BLaER1 treated with 17β-estradiol and CSF1 and Interleukin-3, amounts not matched to agents 10 nM and 100 nM (cell line): ENCODE measurements at regions not wholly inside any gene's neighbourhood (a gene's known extent, or its start where the extent isn't known, plus 50 kb on each side); places are given as distances from the start of the nearest gene placed in this dataset.
A peak's percentile ranks its signal among the peaks of the same experiment; 100 is the strongest.

Experiments
- H3K27ac ChIP-seq, 11 experiments: shearing (Covaris generic); formaldehyde crosslinking; 2 replicates each; pipeline ENCODE4 v1.8.1; 2022
- H3K27me3 ChIP-seq, 11 experiments: shearing (Covaris generic); formaldehyde crosslinking; 2 replicates each; pipeline ENCODE4 v1.8.1; 2022
- H3K36me3 ChIP-seq, 11 experiments: shearing (Covaris generic); formaldehyde crosslinking; 2 replicates each; pipeline ENCODE4 v1.8.1; 2022
- H3K4me1 ChIP-seq, 10 experiments: shearing (Covaris generic); formaldehyde crosslinking; 2 replicates each; pipeline ENCODE4 v1.8.1; 2022
- H3K4me2 ChIP-seq, 11 experiments: shearing (Covaris generic); formaldehyde crosslinking; 2 replicates each; pipeline ENCODE4 v1.8.1; 2022
- H3K4me3 ChIP-seq, 10 experiments: shearing (Covaris generic); formaldehyde crosslinking; 2 replicates each; pipeline ENCODE4 v1.8.1; 2022
- H3K9ac ChIP-seq, 11 experiments: shearing (Covaris generic); formaldehyde crosslinking; 2 replicates each; pipeline ENCODE4 v1.8.1; 2022
- H3K9me3 ChIP-seq, 11 experiments: shearing (Covaris generic); formaldehyde crosslinking; replicated peaks in 1 of 11; 2 replicates each; pipeline ENCODE4 v1.8.1; 2022
- H4K20me1 ChIP-seq, 11 experiments: shearing (Covaris generic); formaldehyde crosslinking; 2 replicates each; pipeline ENCODE4 v1.8.1; 2022
- Cebpa-rat ChIP-seq, 11 experiments: shearing (Covaris generic); IDR thresholded peaks; 2 replicates each; pipeline ENCODE4 v1.8.1; 2022

GRCh38 chr16:86673090-86673955 is 95.0 kb downstream of the FOXL1 start:
- no peak overlapping the region for H3K4me3 ChIP-seq
- peaks cover 0 to 8% (median 0%) of the 10 kb centered on the region in 10 experiments; a peak in 4 of 20 replicates for H3K4me1 ChIP-seq
- no peak for TF ChIP-seq Cebpa-rat (IDR thresholded peaks at IDR 0.05)
- H3K9me3 ChIP-seq = peaks cover 0 to 7% (median 4%) of the 10 kb centered on the region in 11 experiments; a peak in 6 of 22 replicates
- no peaks in the 10 kb centered on the region for H3K27me3 ChIP-seq
- H3K4me2 ChIP-seq = 0 out of 22 replicates have a peak overlapping the region, but pooled peaks of 1 of the 11 experiments have one; percentile 7
- H3K9ac ChIP-seq = no peak overlapping the region
- no peaks in the 10 kb centered on the region for H3K36me3 ChIP-seq
- H3K27ac ChIP-seq = no peak overlapping the region
- no peaks in the 10 kb centered on the region for H4K20me1 ChIP-seq

- no peak for TF ChIP-seq Cebpa-rat (IDR thresholded peaks at IDR 0.05)
Measured at GRCh38 chr16:86673956-86674453, 95.7 kb downstream of the FOXL1 start.

GRCh38 chr16:86676254-86676670 is 97.9 kb downstream of the FOXL1 start:
- Histone ChIP-seq H3K36me3 (no peaks in the 10 kb centered on the region), H3K4me2 (no peak overlapping the region), H3K27ac (no peak overlapping the region), H3K9ac (no peak overlapping the region), H3K4me1 (peaks cover 0 to 19% (median 12%) of the 10 kb centered on the region in 10 experiments; a peak in 11 of 20 replicates), H3K4me3 (no peak overlapping the region), H3K27me3 (no peaks in the 10 kb centered on the region), H3K9me3 (peaks cover 7 to 16% (median 12%) of the 10 kb centered on the region in 11 experiments; a peak in 18 of 22 replicates), H4K20me1 (no peaks in the 10 kb centered on the region)
- no peak for TF ChIP-seq Cebpa-rat (IDR thresholded peaks at IDR 0.05)

More at GRCh38 chr16:86673956-86674453, 95.7 kb downstream of the FOXL1 start:
- Histone ChIP-seq H3K9ac (no peak overlapping the region), H3K9me3 (peaks cover 0 to 7% (median 4%) of the 10 kb centered on the region in 11 experiments; a peak in 7 of 22 replicates), H3K27ac (no peak overlapping the region), H3K4me3 (no peak overlapping the region), H3K27me3 (no peaks in the 10 kb centered on the region), H3K4me1 (peaks cover 0 to 5% (median 0%) of the 10 kb centered on the region in 10 experiments; a peak in 4 of 20 replicates), H4K20me1 (no peaks in the 10 kb centered on the region), H3K36me3 (no peaks in the 10 kb centered on the region), H3K4me2 (no peak overlapping the region)

DNA sequence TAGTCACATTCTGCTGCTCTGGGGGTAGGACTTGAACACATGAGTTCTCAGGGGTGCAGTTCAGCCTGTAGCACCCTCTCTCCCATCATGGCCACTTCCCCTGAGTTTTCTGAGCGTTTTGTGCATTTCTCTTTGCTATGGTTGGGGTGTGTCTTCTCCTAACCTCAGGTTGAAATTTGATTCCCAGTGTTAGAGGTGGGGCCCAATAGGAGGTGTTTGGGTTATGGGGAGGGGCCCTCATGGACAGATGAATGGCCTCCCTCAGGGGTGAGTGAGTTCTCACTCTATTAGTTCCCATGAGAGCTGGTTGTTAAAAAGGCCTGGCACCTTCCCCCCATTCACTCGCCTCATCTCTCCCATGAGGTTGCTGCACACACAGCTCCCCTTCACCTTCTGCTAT is 101.1 kb downstream of the FOXL1 start:
- Histone ChIP-seq H3K4me3 (no peak overlapping the region), H3K9me3 (peaks cover 7 to 26% (median 13%) of the 10 kb centered on the region in 11 experiments; a peak in 18 of 22 replicates), H3K27ac (no peak overlapping the region), H3K4me2 (peak overlapping the region in 2 of 11 experiments; percentile 37 to 57; a peak in 1 of 22 replicates), H3K36me3 (no peaks in the 10 kb centered on the region), H3K27me3 (no peaks in the 10 kb centered on the region), H3K9ac (no peak overlapping the region), H3K4me1 (peaks cover 5 to 45% (median 27%) of the 10 kb centered on the region in 10 experiments; a peak in 18 of 20 replicates), H4K20me1 (no peaks in the 10 kb centered on the region; a peak in 1 of 22 replicates)
- no peak for TF ChIP-seq Cebpa-rat (IDR thresholded peaks at IDR 0.05)

DNA sequence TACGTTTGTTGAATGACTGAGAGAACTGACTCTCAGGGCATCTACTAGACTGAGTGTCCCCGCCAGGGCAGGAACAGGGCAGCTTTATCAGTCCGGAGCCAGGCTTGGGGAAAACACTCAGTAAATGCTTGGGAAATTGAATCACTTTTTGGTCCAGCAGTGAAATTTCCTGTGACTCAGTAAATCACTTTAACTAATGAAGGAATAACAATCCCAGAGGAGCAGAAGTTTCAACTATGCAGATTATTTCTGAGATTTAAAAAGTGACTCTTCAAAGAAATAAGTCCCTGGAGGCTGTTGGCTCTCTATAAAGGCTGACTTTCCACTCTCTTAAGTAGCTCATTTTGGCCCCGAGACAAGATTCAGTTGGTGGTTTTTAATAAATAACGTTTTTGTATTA is 101.8 kb downstream of the FOXL1 start:
- no peak overlapping the region for H3K4me3 ChIP-seq
- peaks cover 7 to 26% (median 13%) of the 10 kb centered on the region in 11 experiments; a peak in 18 of 22 replicates for H3K9me3 ChIP-seq
- H3K9ac ChIP-seq = peak overlapping the region in 1 of 11 experiments; percentile 25; a peak in 1 of 22 replicates
- TF ChIP-seq Cebpa-rat (IDR thresholded peaks at IDR 0.05) = no peak
- H3K4me2 ChIP-seq = peak overlapping the region in 7 of 11 experiments; percentile 18 to 57 (median 37); a peak in 11 of 22 replicates
- no peak overlapping the region for H3K27ac ChIP-seq
- no peaks in the 10 kb centered on the region; a peak in 1 of 22 replicates for H4K20me1 ChIP-seq
- H3K36me3 ChIP-seq = no peaks in the 10 kb centered on the region
- H3K4me1 ChIP-seq = peaks cover 5 to 49% (median 30%) of the 10 kb centered on the region in 10 experiments; a peak in 18 of 20 replicates
- H3K27me3 ChIP-seq = no peaks in the 10 kb centered on the region

- Histone ChIP-seq H3K36me3 (no peaks in the 10 kb centered on the region), H3K9me3 (peaks cover 7 to 26% (median 13%) of the 10 kb centered on the region in 11 experiments; a peak in 18 of 22 replicates), H4K20me1 (no peaks in the 10 kb centered on the region; a peak in 1 of 22 replicates), H3K9ac (peak overlapping the region in 1 of 11 experiments; percentile 25; a peak in 1 of 22 replicates), H3K4me2 (peak overlapping the region in 8 of 11 experiments; percentile 11 to 57 (median 32); a peak in 13 of 22 replicates), H3K27ac (no peak overlapping the region), H3K27me3 (no peaks in the 10 kb centered on the region), H3K4me3 (no peak overlapping the region), H3K4me1 (peaks cover 5 to 49% (median 30%) of the 10 kb centered on the region in 10 experiments; a peak in 18 of 20 replicates)
- TF ChIP-seq Cebpa-rat (IDR thresholded peaks at IDR 0.05) = no peak
Measured at GRCh38 chr16:86680661-86681030, 102.3 kb downstream of the FOXL1 start.

DNA sequence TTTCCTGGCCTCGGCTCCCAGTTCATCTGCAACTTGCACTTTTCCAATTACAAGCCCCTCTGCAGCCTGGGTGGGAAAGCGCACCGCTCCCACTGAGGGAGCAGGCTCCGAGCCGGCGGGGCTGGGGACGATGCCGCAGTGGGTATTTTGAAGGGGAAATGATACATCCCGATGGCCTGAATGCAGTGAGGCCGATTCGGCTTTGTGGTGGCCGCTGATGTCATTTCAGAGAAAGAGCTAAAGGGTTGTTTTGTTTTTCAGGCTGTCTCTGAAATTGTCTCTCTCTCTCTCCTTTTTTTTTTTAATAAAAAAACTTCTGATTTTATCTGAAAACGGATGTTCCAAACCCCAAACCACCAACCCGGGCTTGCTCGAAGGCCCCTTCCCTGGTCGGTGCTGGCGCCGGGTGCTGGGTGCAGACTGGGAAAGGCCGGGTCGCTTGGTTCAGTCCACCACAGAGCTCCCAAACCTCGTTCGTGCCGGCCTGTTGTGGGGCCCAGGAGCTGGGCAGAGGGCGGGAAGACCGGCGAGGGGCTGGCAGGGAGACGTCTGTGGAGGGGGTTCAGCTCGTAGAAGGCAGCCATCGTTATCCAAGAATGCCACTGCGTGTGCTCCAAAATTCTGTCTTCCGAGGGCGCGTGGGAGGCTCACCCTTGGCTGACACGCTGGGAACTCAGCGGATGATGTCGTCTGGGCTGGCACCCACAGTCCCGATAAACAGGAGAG is 102.8 kb downstream of the FOXL1 start:
- H3K4me1 ChIP-seq = peaks cover 5 to 49% (median 30%) of the 10 kb centered on the region in 10 experiments; a peak in 18 of 20 replicates
- peaks cover 7 to 26% (median 13%) of the 10 kb centered on the region in 11 experiments; a peak in 18 of 22 replicates for H3K9me3 ChIP-seq
- no peak overlapping the region for H3K4me3 ChIP-seq
- H4K20me1 ChIP-seq = no peaks in the 10 kb centered on the region; a peak in 1 of 22 replicates
- no peak overlapping the region for H3K9ac ChIP-seq
- peak overlapping the region in 7 of 11 experiments; percentile 18 to 57 (median 28); a peak in 10 of 22 replicates for H3K4me2 ChIP-seq
- TF ChIP-seq Cebpa-rat (IDR thresholded peaks at IDR 0.05) = no peak
- no peaks in the 10 kb centered on the region for H3K27me3 ChIP-seq
- H3K27ac ChIP-seq = no peak overlapping the region
- no peaks in the 10 kb centered on the region for H3K36me3 ChIP-seq

- no peak for TF ChIP-seq Cebpa-rat (IDR thresholded peaks at IDR 0.05)
- no peak overlapping the region for H3K27ac ChIP-seq
- H3K36me3 ChIP-seq = no peaks in the 10 kb centered on the region
- H3K4me1 ChIP-seq = peaks cover 5 to 49% (median 30%) of the 10 kb centered on the region in 10 experiments; a peak in 18 of 20 replicates
- H3K4me2 ChIP-seq = peak overlapping the region in 1 of 11 experiments; percentile 6; a peak in 1 of 22 replicates
- H3K27me3 ChIP-seq = no peaks in the 10 kb centered on the region
- no peaks in the 10 kb centered on the region; a peak in 1 of 22 replicates for H4K20me1 ChIP-seq
- no peak overlapping the region for H3K9ac ChIP-seq
- H3K9me3 ChIP-seq = peaks cover 7 to 26% (median 12%) of the 10 kb centered on the region in 11 experiments; a peak in 18 of 22 replicates
- H3K4me3 ChIP-seq = no peak overlapping the region
Measured at GRCh38 chr16:86681757-86682106, 103.4 kb downstream of the FOXL1 start.
